ENCODE measurements at regions not wholly inside any gene's neighbourhood (a gene's known extent, or its start where the extent isn't known, plus 50 kb on each side); places are given as distances from the start of the nearest gene placed in this dataset.

GRCh38 chr18:24894880-24895279, 434.4 kb downstream of the HRH4 start:
- Histone ChIP-seq H4K91ac (replicated peaks; ENCODE audit: insufficient read length, low read length) (no peak overlapping the region), H4K8ac (ENCODE audit: extremely low read depth, insufficient read depth, low read length) (no peak overlapping the region), H3K4ac (replicated peaks; ENCODE audit: insufficient read length, low read depth, low read length) (no peak overlapping the region), H2AFZ (ENCODE audit: low read length) (no peak overlapping the region), H4K5ac (ENCODE audit: insufficient read length, low read depth, low read length) (no peak overlapping the region), H3K4me2 (ENCODE audit: insufficient read depth in 1 of 2, low read depth in 2 of 2, low read length in 2 of 2) (no peak overlapping the region), H3K14ac (ENCODE audit: insufficient read length) (no peak overlapping the region), H3K9ac (replicated peaks in 1 of 4; ENCODE audit: extremely low read depth in 1 of 4, low read depth in 3 of 4, low read length in 3 of 4) (no peak overlapping the region), H3K23ac (ENCODE audit: insufficient read length) (no peak overlapping the region), H3K4me1 (replicated peaks in 1 of 4; ENCODE audit: control insufficient read depth in 3 of 4, insufficient read depth in 4 of 4, low read length in 3 of 4) (peaks cover 0 to 3% (median 0%) of the 10 kb centered on the region in 4 experiments; a peak in 1 of 7 replicates), H3K23me2 (ENCODE audit: low read depth, low read length) (no peaks in the 10 kb centered on the region; the same call in 1 of the 2 replicates), H4K20me1 (replicated peaks in 1 of 2; ENCODE audit: control insufficient read depth in 1 of 2, insufficient read depth in 2 of 2, low read length in 2 of 2) (no peaks in the 10 kb centered on the region), H3K56ac (replicated peaks; ENCODE audit: insufficient read length, low read depth, low read length) (no peak overlapping the region), H2AK5ac (ENCODE audit: low read depth, low read length) (no peak overlapping the region), H2BK12ac (ENCODE audit: low read depth, low read length) (no peak overlapping the region), H3K79me1 (ENCODE audit: low read depth, low read length) (no peaks in the 10 kb centered on the region), H3K9me3 (ENCODE audit: insufficient read depth in 2 of 2, low read depth in 1 of 2, low read length in 1 of 2) (no peaks in the 10 kb centered on the region), H3K36me3 (ENCODE audit: control insufficient read depth in 2 of 4, insufficient read depth in 4 of 4, low read length in 3 of 4) (no peaks in the 10 kb centered on the region), H3K18ac (ENCODE audit: extremely low read depth, low read length) (no peak overlapping the region), H3K4me3 (ENCODE audit: extremely low read depth in 1 of 4, insufficient read depth in 2 of 4, low read depth in 3 of 4, low read length in 4 of 4) (no peak overlapping the region), H3K27me3 (replicated peaks in 1 of 4; ENCODE audit: control insufficient read depth in 3 of 4, extremely low read depth in 1 of 4, insufficient read depth in 3 of 4, low read length in 3 of 4) (no peaks in the 10 kb centered on the region), H2BK15ac (ENCODE audit: low read length) (no peak overlapping the region), H2BK20ac (ENCODE audit: low read length) (no peak overlapping the region), H3K79me2 (ENCODE audit: control insufficient read depth in 1 of 2, insufficient read depth in 2 of 2, low read length in 2 of 2) (no peaks in the 10 kb centered on the region), H3K27ac (ENCODE audit: low read depth, low read length) (no peak overlapping the region), H2BK5ac (ENCODE audit: low read depth, low read length) (no peak overlapping the region), H2BK120ac (replicated peaks; ENCODE audit: low read depth, low read length) (no peak overlapping the region)
- CTCF ChIA-PET (ENCODE audit: partially characterized antibody), result no interaction called here
- 83% methylated on average over 2 of the region's 2 CpGs; no CpG with 5 or more reads in 1 of the 2 experiments for WGBS, 2 experiments (ENCODE audit: extremely low coverage in 1 of 2, insufficient coverage in 1 of 2, insufficient read length in 1 of 2, insufficient replicate concordance in 2 of 2, low coverage in 1 of 2, low lambda C conversion rate in 2 of 2, missing lambda C conversion rate in 1 of 2)
- POLR2A ChIA-PET (ENCODE audit: partially characterized antibody), result no interaction called here
- DNase-seq (ENCODE audit: low read depth in 1 of 2, low spot score in 2 of 2) (no peak), FAIRE-seq (no peak)
- no peak for TF ChIP-seq TCF12 (IDR thresholded peaks at IDR 0.05; ENCODE audit: low read depth, low read length)
- no peak for TF ChIP-seq CTBP2 (IDR thresholded peaks at IDR 0.05; ENCODE audit: borderline replicate concordance, insufficient read depth, insufficient read length, low read length)
- no peak for TF ChIP-seq HDAC2 (IDR thresholded peaks at IDR 0.05; ENCODE audit: borderline replicate concordance in 1 of 2, low read depth in 2 of 2, low read length in 2 of 2)
- TF ChIP-seq KDM5A (IDR thresholded peaks at IDR 0.05; ENCODE audit: low read length), result no peak
- TF ChIP-seq BRCA1 (IDR thresholded peaks at IDR 0.05; ENCODE audit: low read depth, low read length), result no peak
- TF ChIP-seq ATF3 (IDR thresholded peaks at IDR 0.05; ENCODE audit: insufficient read depth, low read depth, low read length), result no peak
- no peak for TF ChIP-seq BACH1 (IDR thresholded peaks at IDR 0.05; ENCODE audit: low read length)
- TF ChIP-seq SAP30 (IDR thresholded peaks at IDR 0.05; ENCODE audit: insufficient read depth, insufficient replicate concordance, low read length), result no peak
